GM10266 (cell line): ENCODE measurements at regions not wholly inside any gene's neighbourhood (a gene's known extent, or its start where the extent isn't known, plus 50 kb on each side); places are given as distances from the start of the nearest gene placed in this dataset.

Experiments
- DNase-seq: peaks from one replicate; pipeline ENCODE4 v3.0.0; 2012; ENCODE audit errors: extremely low spot score
- TF ChIP-seq, protein P1 (sequence below): IDR thresholded peaks from 2 replicates; pipeline ENCODE4 v1.5.1; 2012; ENCODE audit warnings: mild to moderate bottlenecking, low read depth; ENCODE audit not compliant: control insufficient read depth, insufficient read depth; ENCODE audit errors: missing control alignments

DNA sequence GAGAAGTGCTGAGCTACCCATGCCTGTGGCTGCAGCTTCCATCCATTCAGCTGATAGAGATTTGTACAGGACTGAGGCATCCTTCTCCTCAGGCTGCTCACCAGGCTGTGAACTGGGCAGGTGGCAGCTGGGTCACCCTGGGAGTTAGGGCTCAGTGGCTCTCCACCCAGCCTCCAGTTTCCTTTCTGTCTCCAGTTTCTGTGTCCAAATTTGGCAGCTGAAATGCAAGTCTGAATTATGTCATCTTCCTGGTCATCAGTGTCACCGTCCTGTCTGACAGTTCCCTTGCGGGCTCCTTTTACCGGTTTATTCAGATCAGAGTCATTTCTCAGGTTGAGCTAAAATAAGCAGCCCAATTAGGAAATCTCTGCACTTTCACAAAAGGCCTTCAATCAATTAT lies 93.3 kb downstream of the EDN1 start:
- DNase-seq: peak; percentile 53
- TF ChIP-seq, protein P1, sequence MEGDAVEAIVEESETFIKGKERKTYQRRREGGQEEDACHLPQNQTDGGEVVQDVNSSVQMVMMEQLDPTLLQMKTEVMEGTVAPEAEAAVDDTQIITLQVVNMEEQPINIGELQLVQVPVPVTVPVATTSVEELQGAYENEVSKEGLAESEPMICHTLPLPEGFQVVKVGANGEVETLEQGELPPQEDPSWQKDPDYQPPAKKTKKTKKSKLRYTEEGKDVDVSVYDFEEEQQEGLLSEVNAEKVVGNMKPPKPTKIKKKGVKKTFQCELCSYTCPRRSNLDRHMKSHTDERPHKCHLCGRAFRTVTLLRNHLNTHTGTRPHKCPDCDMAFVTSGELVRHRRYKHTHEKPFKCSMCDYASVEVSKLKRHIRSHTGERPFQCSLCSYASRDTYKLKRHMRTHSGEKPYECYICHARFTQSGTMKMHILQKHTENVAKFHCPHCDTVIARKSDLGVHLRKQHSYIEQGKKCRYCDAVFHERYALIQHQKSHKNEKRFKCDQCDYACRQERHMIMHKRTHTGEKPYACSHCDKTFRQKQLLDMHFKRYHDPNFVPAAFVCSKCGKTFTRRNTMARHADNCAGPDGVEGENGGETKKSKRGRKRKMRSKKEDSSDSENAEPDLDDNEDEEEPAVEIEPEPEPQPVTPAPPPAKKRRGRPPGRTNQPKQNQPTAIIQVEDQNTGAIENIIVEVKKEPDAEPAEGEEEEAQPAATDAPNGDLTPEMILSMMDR: no peak

GRCh38 chr6:12384357-12384912 lies 94.3 kb downstream of the EDN1 start:
- TF ChIP-seq, protein P1: no peak
- DNase-seq: no peak

DNA sequence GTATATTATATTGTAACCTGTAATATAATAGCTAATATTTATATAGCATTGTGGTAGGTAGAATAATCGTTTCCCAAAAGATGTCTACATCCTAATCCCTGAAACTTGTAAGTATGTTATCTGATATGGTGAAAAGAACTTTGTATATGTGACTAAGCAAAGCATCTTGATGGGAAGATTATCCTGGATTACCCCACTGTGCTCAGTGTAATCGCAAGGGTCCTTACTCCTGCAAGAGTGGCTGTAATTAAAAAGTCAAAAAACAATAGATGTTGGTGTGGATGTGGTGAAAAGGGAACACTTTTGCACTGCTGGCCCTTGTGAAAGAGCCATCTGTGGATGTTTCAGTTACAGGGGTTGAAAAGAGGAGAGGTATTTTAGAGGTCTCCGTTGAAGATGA lies 95.2 kb downstream of the EDN1 start:
- TF ChIP-seq, protein P1: no peak
- no peak for DNase-seq

DNA sequence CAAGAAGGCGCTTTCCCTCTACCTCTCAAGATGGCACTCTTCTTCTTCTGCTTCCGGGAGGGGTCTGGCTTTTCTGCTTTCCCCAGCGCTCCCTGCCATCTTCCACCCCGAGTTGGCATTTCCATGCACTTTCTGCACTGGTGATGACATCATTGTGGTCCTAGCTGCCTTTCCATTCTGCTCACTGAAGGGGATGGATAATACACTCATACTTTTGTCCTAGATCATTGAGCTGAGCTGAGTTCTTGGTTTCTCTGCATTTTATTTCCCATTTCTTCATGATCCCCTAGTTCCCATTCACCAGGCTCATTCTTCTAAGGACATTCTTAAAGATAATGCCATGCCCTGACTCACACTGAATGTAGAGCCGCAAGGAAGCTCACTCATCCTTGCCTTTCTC lies 96.7 kb downstream of the EDN1 start:
- TF ChIP-seq, protein P1: no peak
- no peak for DNase-seq

- DNase-seq: no peak
- TF ChIP-seq, protein P1: no peak
These were observed 101.3 kb downstream of the EDN1 start for GRCh38 chr6:12391472-12391871.

GRCh38 chr6:12392490-12392889 lies 102.3 kb downstream of the EDN1 start:
- DNase-seq: no peak
- TF ChIP-seq, protein P1: no peak

DNA sequence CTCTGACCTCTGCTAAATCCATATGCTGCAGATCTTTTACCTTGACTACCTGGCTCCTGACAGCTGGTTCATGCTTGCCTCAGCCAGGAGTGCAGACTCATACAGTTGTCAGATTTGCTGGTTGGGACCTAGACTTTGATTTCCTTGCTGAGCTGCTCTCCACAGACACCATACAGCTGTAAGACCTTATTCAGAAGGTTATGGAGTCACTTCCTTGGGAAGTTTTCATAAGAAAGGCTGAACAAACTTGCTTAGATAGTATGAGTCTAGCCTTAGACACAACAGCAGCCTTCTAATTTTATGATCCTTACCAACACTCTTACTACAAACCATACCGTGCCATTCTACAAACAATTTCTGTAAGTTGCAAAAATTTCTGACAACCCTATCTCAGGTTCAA lies 102.9 kb downstream of the EDN1 start:
- TF ChIP-seq, protein P1: no peak
- no peak for DNase-seq
